Activated CD4-positive, alpha-beta T cell treated with anti-CD3 and anti-CD28 coated beads, Interleukin-2, amount 50 U/mL, for 16 hours (primary cell): ENCODE measurements at regions not wholly inside any gene's neighbourhood (a gene's known extent, or its start where the extent isn't known, plus 50 kb on each side); places are given as distances from the start of the nearest gene placed in this dataset.

Experiments
- DNase-seq: peaks from one replicate; pipeline ENCODE4 v3.0.0-alpha.2; 2020

GRCh38 chr4:89665662-89666061 is 171.3 kb downstream of the SNCA start:
- no peak for DNase-seq

- no peak for DNase-seq
Observed at GRCh38 chr4:89664521-89664920, 172.4 kb downstream of the SNCA start.

GRCh38 chr4:89661173-89661899 is 175.6 kb downstream of the SNCA start:
- no peak for DNase-seq

GRCh38 chr4:89660444-89661172 is 176.4 kb downstream of the SNCA start:
- no peak for DNase-seq

GRCh38 chr4:89658701-89659024 is 178.3 kb downstream of the SNCA start:
- DNase-seq = no peak

GRCh38 chr4:89657931-89658700 is 178.8 kb downstream of the SNCA start:
- DNase-seq = peak; percentile 6

GRCh38 chr4:89653012-89653411 is 183.9 kb downstream of the SNCA start:
- DNase-seq = no peak

GRCh38 chr4:89645482-89645881 is 191.5 kb downstream of the SNCA start:
- no peak for DNase-seq

- DNase-seq = no peak
Observed at GRCh38 chr4:89641367-89641687, 195.6 kb downstream of the SNCA start.

GRCh38 chr4:89640620-89641366 is 196.2 kb downstream of the SNCA start:
- DNase-seq = no peak

GRCh38 chr4:89639395-89639794 is 197.6 kb downstream of the SNCA start:
- DNase-seq = no peak

- no peak for DNase-seq
Observed at GRCh38 chr4:89625599-89626293, 211.2 kb downstream of the SNCA start.

- no peak for DNase-seq
Observed at GRCh38 chr4:89619206-89619962, 217.6 kb downstream of the SNCA start.

GRCh38 chr4:89618151-89618550 is 218.8 kb downstream of the SNCA start:
- DNase-seq = no peak

GRCh38 chr4:89617317-89617716 is 219.6 kb downstream of the SNCA start:
- no peak for DNase-seq

GRCh38 chr4:89616382-89616781 is 220.6 kb downstream of the SNCA start:
- no peak for DNase-seq

GRCh38 chr4:89615051-89615450 is 221.9 kb downstream of the SNCA start:
- DNase-seq = no peak

- no peak for DNase-seq
Observed at GRCh38 chr4:89614155-89614554, 222.8 kb downstream of the SNCA start.

- no peak for DNase-seq
Observed at GRCh38 chr4:89610236-89610635, 226.7 kb downstream of the SNCA start.

GRCh38 chr4:89609756-89610155 is 227.2 kb downstream of the SNCA start:
- no peak for DNase-seq

GRCh38 chr4:89604951-89605350 is 232.0 kb downstream of the SNCA start:
- no peak for DNase-seq

GRCh38 chr4:89599026-89599425 is 237.9 kb downstream of the SNCA start:
- DNase-seq = no peak
